ENCODE measurements at regions not wholly inside any gene's neighbourhood (a gene's known extent, or its start where the extent isn't known, plus 50 kb on each side); places are given as distances from the start of the nearest gene placed in this dataset.

GRCh38 chr22:27654546-27655445, 146.8 kb downstream of the MN1 start:
- Histone ChIP-seq H3K9me3 (ENCODE audit: control insufficient read depth in 2 of 3, insufficient read depth in 1 of 3, low read length in 3 of 3) (peaks cover 0 to 9% (median 4%) of the 10 kb centered on the region in 3 donors), H3K9ac (ENCODE audit: low read length in 3 of 3) (no peak overlapping the region), H3K4me1 (ENCODE audit: control insufficient read depth in 2 of 3, insufficient read depth in 2 of 3, low read depth in 1 of 3, low read length in 3 of 3) (no peaks in the 10 kb centered on the region), H3K36me3 (ENCODE audit: control insufficient read depth in 2 of 3, insufficient read depth in 3 of 3, low read length in 3 of 3) (no peaks in the 10 kb centered on the region), H3K27me3 (ENCODE audit: control insufficient read depth, insufficient read depth, low read length) (no peaks in the 10 kb centered on the region), H3K27ac (ENCODE audit: low read depth in 2 of 2, low read length in 2 of 2) (no peak overlapping the region), H3K4me3 (ENCODE audit: low read length in 3 of 3) (no peak overlapping the region)
- intact Hi-C loops (cut with DNase I), result no loop called here
- DNase-seq, result peak in 2 of 5 donors; percentile 30 to 39
- TF ChIP-seq, protein P1, sequence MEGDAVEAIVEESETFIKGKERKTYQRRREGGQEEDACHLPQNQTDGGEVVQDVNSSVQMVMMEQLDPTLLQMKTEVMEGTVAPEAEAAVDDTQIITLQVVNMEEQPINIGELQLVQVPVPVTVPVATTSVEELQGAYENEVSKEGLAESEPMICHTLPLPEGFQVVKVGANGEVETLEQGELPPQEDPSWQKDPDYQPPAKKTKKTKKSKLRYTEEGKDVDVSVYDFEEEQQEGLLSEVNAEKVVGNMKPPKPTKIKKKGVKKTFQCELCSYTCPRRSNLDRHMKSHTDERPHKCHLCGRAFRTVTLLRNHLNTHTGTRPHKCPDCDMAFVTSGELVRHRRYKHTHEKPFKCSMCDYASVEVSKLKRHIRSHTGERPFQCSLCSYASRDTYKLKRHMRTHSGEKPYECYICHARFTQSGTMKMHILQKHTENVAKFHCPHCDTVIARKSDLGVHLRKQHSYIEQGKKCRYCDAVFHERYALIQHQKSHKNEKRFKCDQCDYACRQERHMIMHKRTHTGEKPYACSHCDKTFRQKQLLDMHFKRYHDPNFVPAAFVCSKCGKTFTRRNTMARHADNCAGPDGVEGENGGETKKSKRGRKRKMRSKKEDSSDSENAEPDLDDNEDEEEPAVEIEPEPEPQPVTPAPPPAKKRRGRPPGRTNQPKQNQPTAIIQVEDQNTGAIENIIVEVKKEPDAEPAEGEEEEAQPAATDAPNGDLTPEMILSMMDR (IDR thresholded peaks at IDR 0.05; ENCODE audit: borderline replicate concordance, extremely low read depth, insufficient read depth), result no peak
- no peak for FAIRE-seq

DNA sequence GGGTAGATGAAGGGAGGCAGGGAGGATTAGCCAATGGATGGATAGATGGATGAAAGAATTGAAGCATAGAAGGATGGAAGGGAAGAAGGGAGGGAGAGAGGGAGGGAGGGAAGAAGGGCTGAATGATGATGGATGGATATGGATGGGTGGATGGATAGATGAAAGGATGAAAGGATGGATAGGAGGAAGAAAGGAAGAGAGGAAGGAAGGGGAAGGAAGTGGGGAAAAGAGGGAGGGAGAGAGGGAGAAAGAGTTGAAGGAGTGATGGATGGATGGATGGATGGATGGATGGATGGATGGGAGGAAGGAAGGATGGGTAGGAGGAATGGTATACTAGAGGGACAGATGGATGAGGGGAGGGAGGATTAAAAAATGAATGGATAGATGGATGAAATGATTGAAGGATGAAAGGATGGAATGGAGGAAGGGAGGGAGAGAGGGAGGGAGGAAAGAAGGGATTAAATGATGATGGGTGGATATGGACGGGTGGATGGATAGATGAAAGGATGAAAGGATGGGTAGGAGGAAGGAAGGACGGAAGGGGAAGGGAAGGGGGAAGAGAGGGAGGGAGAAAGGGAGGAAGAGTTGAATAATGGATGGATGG, 145.9 kb downstream of the MN1 start:
- no peak overlapping the region for H3K9ac ChIP-seq (ENCODE audit: low read length in 3 of 3)
- no peak overlapping the region for H3K27ac ChIP-seq (ENCODE audit: low read depth in 2 of 2, low read length in 2 of 2)
- peaks cover 0 to 9% (median 4%) of the 10 kb centered on the region in 3 donors for H3K9me3 ChIP-seq (ENCODE audit: control insufficient read depth in 2 of 3, insufficient read depth in 1 of 3, low read length in 3 of 3)
- no peak overlapping the region for H3K4me3 ChIP-seq (ENCODE audit: low read length in 3 of 3)
- TF ChIP-seq, protein P1 (IDR thresholded peaks at IDR 0.05; ENCODE audit: borderline replicate concordance, extremely low read depth, insufficient read depth), result no peak
- H3K36me3 ChIP-seq (ENCODE audit: control insufficient read depth in 2 of 3, insufficient read depth in 3 of 3, low read length in 3 of 3), result no peaks in the 10 kb centered on the region
- no peak for DNase-seq
- intact Hi-C loops (cut with DNase I), result no loop called here
- H3K27me3 ChIP-seq (ENCODE audit: control insufficient read depth, insufficient read depth, low read length), result no peaks in the 10 kb centered on the region
- H3K4me1 ChIP-seq (ENCODE audit: control insufficient read depth in 2 of 3, insufficient read depth in 2 of 3, low read depth in 1 of 3, low read length in 3 of 3), result no peaks in the 10 kb centered on the region
- no peak for FAIRE-seq

DNA sequence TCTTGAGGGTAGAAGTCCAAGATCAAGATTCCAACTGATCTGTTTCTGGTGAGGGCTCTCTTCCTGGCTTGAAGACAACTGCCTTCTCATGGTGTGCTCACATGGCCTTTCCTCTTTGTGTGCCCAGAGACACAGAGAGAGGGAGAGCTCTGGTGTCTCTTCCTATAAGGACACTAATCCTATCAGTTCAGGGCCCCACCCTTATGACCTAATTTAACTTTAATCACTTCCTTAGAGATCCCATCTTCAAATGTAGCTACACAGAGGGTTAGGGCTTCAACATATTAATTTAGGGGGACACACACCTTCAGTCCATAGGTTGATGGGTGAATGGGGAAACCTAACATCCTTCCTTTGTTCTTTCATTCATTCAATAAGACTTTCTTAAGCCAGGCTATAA, 144.6 kb downstream of the MN1 start:
- no peaks in the 10 kb centered on the region for H3K36me3 ChIP-seq (ENCODE audit: control insufficient read depth in 2 of 3, insufficient read depth in 3 of 3, low read length in 3 of 3)
- no peak for FAIRE-seq
- H3K27me3 ChIP-seq (ENCODE audit: control insufficient read depth, insufficient read depth, low read length), result no peaks in the 10 kb centered on the region
- H3K9ac ChIP-seq (ENCODE audit: low read length in 3 of 3), result no peak overlapping the region
- DNase-seq, result no peak
- H3K4me1 ChIP-seq (ENCODE audit: control insufficient read depth in 2 of 3, insufficient read depth in 2 of 3, low read depth in 1 of 3, low read length in 3 of 3), result no peaks in the 10 kb centered on the region
- no peak overlapping the region for H3K27ac ChIP-seq (ENCODE audit: low read depth in 2 of 2, low read length in 2 of 2)
- peaks cover 0 to 9% (median 4%) of the 10 kb centered on the region in 3 donors for H3K9me3 ChIP-seq (ENCODE audit: control insufficient read depth in 2 of 3, insufficient read depth in 1 of 3, low read length in 3 of 3)
- TF ChIP-seq, protein P1 (IDR thresholded peaks at IDR 0.05; ENCODE audit: borderline replicate concordance, extremely low read depth, insufficient read depth), result no peak
- intact Hi-C loops (cut with DNase I), result no loop called here
- H3K4me3 ChIP-seq (ENCODE audit: low read length in 3 of 3), result no peak overlapping the region

Measured in kidney (tissue), 13 donors.